Activated CD4-positive, alpha-beta memory T cell treated with anti-CD3 and anti-CD28 coated beads for 36 hours (primary cell): ENCODE measurements at regions not wholly inside any gene's neighbourhood (a gene's known extent, or its start where the extent isn't known, plus 50 kb on each side); places are given as distances from the start of the nearest gene placed in this dataset.

Source experiments
- CTCF ChIA-PET: fragments of 350-600 bp; sonication (Branson Sonifier 250); formaldehyde crosslinking; loops from one replicate; lab custom pipeline; 2021; ENCODE audit warnings: antibody characterized with exemption, inconsistent platforms; lab: Charles Lee
- POLR2A ChIA-PET: fragments of 350-600 bp; sonication (Branson Sonifier 250); formaldehyde crosslinking; loops from one replicate; lab custom pipeline; 2021; ENCODE audit warnings: antibody characterized with exemption; lab: Charles Lee
- DNase-seq: peaks from one replicate; pipeline ENCODE4 v3.0.0-alpha.2; 2020
- H3K27ac Mint-ChIP-seq: one replicate; pipeline ENCODE4 v1.8.0; 2021; ENCODE audit warnings: mixed read lengths
- H3K27me3 Mint-ChIP-seq: one replicate; pipeline ENCODE4 v1.8.0; 2021; ENCODE audit warnings: mixed read lengths
- H3K36me3 Mint-ChIP-seq: one replicate; pipeline ENCODE4 v1.8.0; 2021; ENCODE audit warnings: mixed read lengths
- H3K4me1 Mint-ChIP-seq: one replicate; pipeline ENCODE4 v1.8.0; 2021; ENCODE audit warnings: low read depth, mixed read lengths
- H3K4me3 Mint-ChIP-seq: one replicate; pipeline ENCODE4 v1.8.0; 2021; ENCODE audit warnings: mild to moderate bottlenecking, mixed read lengths
- H3K9me3 Mint-ChIP-seq: one replicate; pipeline ENCODE4 v1.8.0; 2021; ENCODE audit warnings: mixed read lengths
- intact Hi-C: fragments of 100-400 bp; cut with micrococcal nuclease; formaldehyde crosslinking; loops from one replicate; pipeline ENCODE4 v1.15.1; 2023

- Mint-ChIP-seq H3K27ac (no peak overlapping the region), H3K9me3 (no peaks in the 10 kb centered on the region), H3K36me3 (no peaks in the 10 kb centered on the region), H3K4me3 (no peak overlapping the region), H3K27me3 (peaks cover 13% of the 10 kb centered on the region), H3K4me1 (no peaks in the 10 kb centered on the region)
- no peak for DNase-seq
- CTCF ChIA-PET, result no interaction called here
- POLR2A ChIA-PET, result no interaction called here
- intact Hi-C loops, result no loop called here
These were observed 192.3 kb upstream of the OSR1 start for GRCh38 chr2:19550750-19551149.

GRCh38 chr2:19549821-19550220 lies 191.4 kb upstream of the OSR1 start:
- CTCF ChIA-PET, result no interaction called here
- Mint-ChIP-seq H3K27me3 (peaks cover 13% of the 10 kb centered on the region), H3K4me1 (no peaks in the 10 kb centered on the region), H3K27ac (no peak overlapping the region), H3K9me3 (no peaks in the 10 kb centered on the region), H3K4me3 (no peak overlapping the region), H3K36me3 (no peaks in the 10 kb centered on the region)
- DNase-seq, result no peak
- POLR2A ChIA-PET, result no interaction called here
- intact Hi-C loops, result no loop called here

- Mint-ChIP-seq H3K4me1 (no peaks in the 10 kb centered on the region), H3K27me3 (peaks cover 13% of the 10 kb centered on the region), H3K4me3 (no peak overlapping the region), H3K27ac (no peak overlapping the region), H3K36me3 (no peaks in the 10 kb centered on the region), H3K9me3 (no peaks in the 10 kb centered on the region)
- ChIA-PET POLR2A (no interaction called here), CTCF (no interaction called here)
- intact Hi-C loops, result no loop called here
- no peak for DNase-seq
These were observed 189.7 kb upstream of the OSR1 start for GRCh38 chr2:19548116-19548515.

- Mint-ChIP-seq H3K4me3 (no peak overlapping the region), H3K27me3 (peaks cover 13% of the 10 kb centered on the region), H3K4me1 (no peaks in the 10 kb centered on the region), H3K9me3 (no peaks in the 10 kb centered on the region), H3K27ac (no peak overlapping the region), H3K36me3 (no peaks in the 10 kb centered on the region)
- no peak for DNase-seq
- ChIA-PET POLR2A (no interaction called here), CTCF (no interaction called here)
- intact Hi-C loops, result no loop called here
These were observed 188.9 kb upstream of the OSR1 start for GRCh38 chr2:19547321-19547720.

- CTCF ChIA-PET, result no interaction called here
- intact Hi-C loops, result no loop called here
- Mint-ChIP-seq H3K9me3 (no peaks in the 10 kb centered on the region), H3K27me3 (peaks cover 7% of the 10 kb centered on the region), H3K27ac (no peak overlapping the region), H3K4me3 (no peak overlapping the region), H3K4me1 (no peaks in the 10 kb centered on the region), H3K36me3 (no peaks in the 10 kb centered on the region)
- no peak for DNase-seq
- POLR2A ChIA-PET, result no interaction called here
These were observed 187.1 kb upstream of the OSR1 start for GRCh38 chr2:19545507-19545906.

GRCh38 chr2:19543663-19544383 lies 185.4 kb upstream of the OSR1 start:
- peaks cover 2% of the 10 kb centered on the region for H3K27me3 Mint-ChIP-seq
- intact Hi-C loops, result no loop called here
- H3K4me1 Mint-ChIP-seq, result no peaks in the 10 kb centered on the region
- no peaks in the 10 kb centered on the region for H3K9me3 Mint-ChIP-seq
- CTCF ChIA-PET, result no interaction called here
- no peak overlapping the region for H3K4me3 Mint-ChIP-seq
- POLR2A ChIA-PET, result no interaction called here
- H3K36me3 Mint-ChIP-seq, result no peaks in the 10 kb centered on the region
- no peak overlapping the region for H3K27ac Mint-ChIP-seq
- no peak for DNase-seq

GRCh38 chr2:19542796-19543662 lies 184.6 kb upstream of the OSR1 start:
- intact Hi-C loops, result no loop called here
- Mint-ChIP-seq H3K9me3 (no peaks in the 10 kb centered on the region), H3K27me3 (peaks cover 2% of the 10 kb centered on the region), H3K4me3 (no peak overlapping the region), H3K4me1 (no peaks in the 10 kb centered on the region), H3K36me3 (no peaks in the 10 kb centered on the region), H3K27ac (no peak overlapping the region)
- ChIA-PET CTCF (no interaction called here), POLR2A (no interaction called here)
- DNase-seq, result no peak

GRCh38 chr2:19541884-19542283 lies 183.5 kb upstream of the OSR1 start:
- no peaks in the 10 kb centered on the region for H3K27me3 Mint-ChIP-seq
- intact Hi-C loops, result no loop called here
- H3K36me3 Mint-ChIP-seq, result no peaks in the 10 kb centered on the region
- no peak overlapping the region for H3K4me3 Mint-ChIP-seq
- H3K27ac Mint-ChIP-seq, result no peak overlapping the region
- DNase-seq, result no peak
- no peaks in the 10 kb centered on the region for H3K4me1 Mint-ChIP-seq
- CTCF ChIA-PET, result no interaction called here
- no peaks in the 10 kb centered on the region for H3K9me3 Mint-ChIP-seq
- POLR2A ChIA-PET, result no interaction called here

GRCh38 chr2:19540739-19541525 lies 182.5 kb upstream of the OSR1 start:
- no peak overlapping the region for H3K27ac Mint-ChIP-seq
- no peaks in the 10 kb centered on the region for H3K9me3 Mint-ChIP-seq
- ChIA-PET CTCF (no interaction called here), POLR2A (no interaction called here)
- H3K36me3 Mint-ChIP-seq, result no peaks in the 10 kb centered on the region
- no peak for DNase-seq
- H3K4me3 Mint-ChIP-seq, result no peak overlapping the region
- intact Hi-C loops, result no loop called here
- no peaks in the 10 kb centered on the region for H3K27me3 Mint-ChIP-seq
- no peaks in the 10 kb centered on the region for H3K4me1 Mint-ChIP-seq

GRCh38 chr2:19538411-19538963 lies 180.1 kb upstream of the OSR1 start:
- ChIA-PET CTCF (no interaction called here), POLR2A (no interaction called here)
- H3K27ac Mint-ChIP-seq, result no peak overlapping the region
- no peaks in the 10 kb centered on the region for H3K4me1 Mint-ChIP-seq
- no peaks in the 10 kb centered on the region for H3K9me3 Mint-ChIP-seq
- no peak overlapping the region for H3K4me3 Mint-ChIP-seq
- no peaks in the 10 kb centered on the region for H3K36me3 Mint-ChIP-seq
- intact Hi-C loops, result no loop called here
- H3K27me3 Mint-ChIP-seq, result no peaks in the 10 kb centered on the region
- DNase-seq, result no peak

- H3K27me3 Mint-ChIP-seq, result peaks cover 5% of the 10 kb centered on the region
- ChIA-PET POLR2A (no interaction called here), CTCF (no interaction called here)
- intact Hi-C loops, result no loop called here
- H3K9me3 Mint-ChIP-seq, result no peaks in the 10 kb centered on the region
- H3K4me3 Mint-ChIP-seq, result no peak overlapping the region
- H3K27ac Mint-ChIP-seq, result no peak overlapping the region
- no peaks in the 10 kb centered on the region for H3K36me3 Mint-ChIP-seq
- no peaks in the 10 kb centered on the region for H3K4me1 Mint-ChIP-seq
- DNase-seq, result no peak
These were observed 177.7 kb upstream of the OSR1 start for GRCh38 chr2:19536136-19536535.

- H3K4me1 Mint-ChIP-seq, result no peaks in the 10 kb centered on the region
- H3K9me3 Mint-ChIP-seq, result no peaks in the 10 kb centered on the region
- POLR2A ChIA-PET, result no interaction called here
- DNase-seq, result no peak
- intact Hi-C loops, result no loop called here
- no peak overlapping the region for H3K27ac Mint-ChIP-seq
- CTCF ChIA-PET, result no interaction called here
- no peaks in the 10 kb centered on the region for H3K36me3 Mint-ChIP-seq
- H3K27me3 Mint-ChIP-seq, result peaks cover 8% of the 10 kb centered on the region
- no peak overlapping the region for H3K4me3 Mint-ChIP-seq
These were observed 174.2 kb upstream of the OSR1 start for GRCh38 chr2:19532547-19533196.
